Urinary bladder (tissue), 3 donors: ENCODE measurements at regions not wholly inside any gene's neighbourhood (a gene's known extent, or its start where the extent isn't known, plus 50 kb on each side); places are given as distances from the start of the nearest gene placed in this dataset.
"Not testable (repeated sequence)": the region's sequence is repeated elsewhere in the genome, so short reads cannot be mapped to it uniquely, and the experiment has no call there.

Experiments used
- DNase-seq: peaks from one replicate; pipeline ENCODE4 v3.0.0-alpha.2; 2015; ENCODE audit errors: extremely low spot score
- H3K27ac ChIP-seq: one replicate; pipeline ENCODE4 v1.5.1; 2013; ENCODE audit warnings: low read depth, mild to moderate bottlenecking, moderate library complexity
- H3K36me3 ChIP-seq: one replicate; pipeline ENCODE4 v1.6.1; 2013; ENCODE audit warnings: mild to moderate bottlenecking, moderate library complexity; ENCODE audit not compliant: insufficient read depth
- H3K4me1 ChIP-seq: one replicate; pipeline ENCODE4 v1.6.1; 2013; ENCODE audit warnings: mild to moderate bottlenecking, moderate library complexity; ENCODE audit not compliant: insufficient read depth
- H3K4me3 ChIP-seq: one replicate; pipeline ENCODE4 v1.5.1; 2013; ENCODE audit warnings: low read depth, low read length
- WGBS: extraction: QIAGEN DNeasy Blood & Tissue Kit; methylation state at CpG from one replicate; pipeline ENCODE4 v1.1.7; 2013; 5-methylcytosine and 5-hydroxymethylcytosine counted together
- donor health status: healthy with polysubstance abuse.
- donor health status: healthy.

DNA sequence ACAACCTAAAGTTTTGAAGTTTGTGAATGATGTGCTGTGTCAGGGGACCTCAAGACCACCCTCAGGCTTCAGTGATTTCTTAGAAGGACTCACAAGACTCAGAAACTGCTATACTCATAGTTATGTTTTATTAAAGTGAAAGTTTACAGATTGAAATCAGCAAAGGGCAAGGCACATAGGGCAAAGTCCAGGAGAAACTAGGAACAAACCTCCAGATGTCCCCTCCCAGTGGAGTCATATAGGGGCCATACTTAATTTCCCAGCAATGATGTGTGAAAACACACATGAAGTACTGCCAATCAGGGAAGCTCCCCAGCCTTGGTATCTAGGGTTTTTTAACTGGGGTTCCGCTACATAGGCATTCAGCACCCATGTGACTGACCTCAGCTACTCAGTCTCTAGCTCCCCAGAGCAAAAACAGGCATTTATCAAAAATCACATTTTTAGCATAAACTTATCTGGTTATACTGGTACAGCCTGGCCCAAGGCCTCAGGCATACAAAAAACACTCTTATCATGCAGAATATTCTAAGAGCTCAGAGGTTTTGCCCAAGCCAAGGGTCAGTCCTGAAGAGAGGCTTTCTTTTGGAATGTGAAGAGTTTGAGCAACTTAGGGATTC is 74.7 kb upstream of the ANKRD55 start:
- DNase-seq: no peak
- H3K36me3 ChIP-seq: no peaks in the 10 kb centered on the region
- 100% methylated on average over 1 of the region's 1 CpG for WGBS
- no peak overlapping the region for H3K4me3 ChIP-seq
- H3K27ac ChIP-seq: no peak overlapping the region
- H3K4me1 ChIP-seq: no peaks in the 10 kb centered on the region

DNA sequence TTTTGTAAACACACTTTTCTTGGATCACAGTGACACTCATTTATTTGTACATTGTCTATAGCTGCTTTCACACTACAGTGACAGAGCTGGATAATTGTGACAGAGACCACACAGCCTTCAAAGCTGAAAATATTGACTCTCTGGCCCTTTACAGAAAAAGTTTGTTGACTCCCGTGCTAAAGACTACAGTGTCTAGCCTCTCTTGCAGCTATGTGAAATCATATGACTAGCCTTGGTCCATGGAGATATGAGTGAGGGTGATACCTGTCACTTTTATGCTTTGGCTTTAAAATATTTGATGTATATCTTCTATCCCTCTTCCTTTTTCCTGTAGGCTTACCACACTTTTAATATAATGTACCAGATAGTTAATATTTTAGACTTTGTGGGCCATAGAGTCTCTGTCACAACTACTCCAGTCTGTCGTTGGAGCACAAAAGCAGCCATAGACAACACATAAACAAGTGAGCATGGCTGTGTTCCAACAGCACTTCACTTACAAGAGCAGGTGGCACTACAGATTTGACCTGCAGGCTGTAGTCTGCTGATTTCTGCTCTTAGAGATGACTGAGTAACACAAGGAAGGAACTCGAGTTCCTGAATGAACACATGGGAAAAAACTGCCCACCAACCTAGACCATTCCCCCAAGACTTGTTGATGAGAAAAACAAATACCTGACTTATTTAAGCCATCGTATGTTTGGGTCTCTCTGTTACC is 73.5 kb upstream of the ANKRD55 start:
- H3K4me1 ChIP-seq: no peaks in the 10 kb centered on the region
- no peak overlapping the region for H3K4me3 ChIP-seq
- 90% methylated on average over 4 of the region's 4 CpGs for WGBS
- H3K36me3 ChIP-seq: no peaks in the 10 kb centered on the region
- no peak overlapping the region for H3K27ac ChIP-seq
- no peak for DNase-seq

DNA sequence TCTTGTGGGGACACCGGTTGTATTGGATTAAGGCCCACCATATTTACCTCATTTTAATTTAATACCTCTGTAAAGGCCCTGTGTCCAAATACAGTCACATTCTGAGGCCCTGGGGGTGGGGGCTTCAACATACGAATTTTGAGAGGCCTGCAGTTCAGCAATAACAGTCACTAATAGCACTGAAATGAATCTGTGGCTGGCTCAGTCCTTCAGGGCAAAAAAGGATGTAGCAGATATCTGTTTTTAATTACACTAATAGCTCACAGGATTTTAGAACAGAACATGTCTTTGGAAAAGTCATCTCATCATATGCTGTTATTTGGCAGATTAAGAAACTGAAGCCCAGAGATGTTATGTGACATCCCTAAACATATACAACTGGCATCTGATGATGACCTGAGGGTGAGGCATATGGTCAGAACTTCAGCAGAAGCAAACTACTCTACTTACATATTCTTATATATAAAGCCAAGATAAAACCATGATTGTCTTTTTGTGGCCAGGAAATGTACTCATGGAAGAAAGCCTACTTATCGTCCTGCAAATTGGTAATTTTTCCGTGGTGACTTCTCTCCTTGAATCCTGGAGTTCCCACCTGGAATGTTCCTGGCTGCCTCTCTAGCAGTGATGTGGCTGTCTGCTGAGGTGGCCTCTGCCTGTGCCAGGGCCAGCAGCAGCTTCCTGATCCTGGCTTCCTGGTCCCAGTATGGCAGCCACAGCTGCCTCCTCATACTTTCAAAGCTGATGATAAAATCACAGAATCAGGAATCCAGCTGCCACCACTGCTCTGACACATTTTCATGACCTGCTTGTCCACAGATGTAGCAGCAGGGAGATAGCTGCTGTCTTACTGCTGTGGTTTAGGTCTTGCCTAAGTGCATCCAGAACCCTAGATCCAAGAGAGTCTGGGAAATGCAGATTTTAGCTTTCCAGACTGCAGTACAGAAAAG is 72.1 kb upstream of the ANKRD55 start:
- no peaks in the 10 kb centered on the region for H3K4me1 ChIP-seq
- H3K36me3 ChIP-seq: no peaks in the 10 kb centered on the region
- no peak for DNase-seq
- no peak overlapping the region for H3K4me3 ChIP-seq
- WGBS: 87% methylated on average over 4 of the region's 4 CpGs
- no peak overlapping the region for H3K27ac ChIP-seq

DNA sequence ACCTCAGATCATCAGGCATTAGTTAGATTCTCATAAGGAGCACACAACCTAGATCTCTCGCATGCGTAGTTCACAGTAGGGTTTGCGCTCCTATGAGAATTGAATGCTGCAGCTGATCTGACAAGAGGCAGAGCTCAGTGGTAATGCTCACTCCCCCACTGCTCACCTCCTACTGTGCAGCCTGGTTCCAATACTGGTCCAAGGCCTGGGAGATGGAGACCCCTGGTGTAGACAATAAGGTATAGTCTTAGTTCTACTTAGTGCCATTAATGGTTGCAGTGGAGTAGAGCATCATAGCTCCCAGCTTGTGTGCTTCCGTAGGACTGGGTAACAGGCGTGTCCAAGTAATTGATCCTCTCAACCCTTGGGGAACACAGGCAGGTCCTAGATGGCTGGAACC is 70.4 kb upstream of the ANKRD55 start:
- Histone ChIP-seq H3K36me3 (no peaks in the 10 kb centered on the region), H3K27ac (no peak overlapping the region), H3K4me3 (no peak overlapping the region), H3K4me1 (no peaks in the 10 kb centered on the region)
- WGBS: over 99% methylated on average over 5 of the region's 5 CpGs
- no peak for DNase-seq

DNA sequence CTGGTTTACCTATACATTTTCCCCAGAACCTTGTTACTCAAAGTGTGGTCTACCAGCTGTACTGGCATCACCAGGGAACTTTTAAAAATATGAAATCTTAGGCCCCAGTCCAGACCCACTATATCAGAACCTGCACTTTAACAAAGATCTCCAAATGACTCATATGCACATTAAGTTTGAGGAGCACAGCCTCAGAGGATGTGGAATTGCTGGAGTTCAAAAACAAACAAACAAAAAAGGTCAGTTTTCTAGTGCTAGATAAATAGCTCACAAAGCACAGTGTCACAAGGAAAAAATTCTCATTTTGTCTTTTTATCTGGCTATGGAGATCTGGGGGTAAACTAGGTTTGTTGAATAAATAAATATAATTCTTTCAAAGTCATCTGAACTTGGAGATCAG is 68.9 kb upstream of the ANKRD55 start:
- no peaks in the 10 kb centered on the region for H3K36me3 ChIP-seq

DNA sequence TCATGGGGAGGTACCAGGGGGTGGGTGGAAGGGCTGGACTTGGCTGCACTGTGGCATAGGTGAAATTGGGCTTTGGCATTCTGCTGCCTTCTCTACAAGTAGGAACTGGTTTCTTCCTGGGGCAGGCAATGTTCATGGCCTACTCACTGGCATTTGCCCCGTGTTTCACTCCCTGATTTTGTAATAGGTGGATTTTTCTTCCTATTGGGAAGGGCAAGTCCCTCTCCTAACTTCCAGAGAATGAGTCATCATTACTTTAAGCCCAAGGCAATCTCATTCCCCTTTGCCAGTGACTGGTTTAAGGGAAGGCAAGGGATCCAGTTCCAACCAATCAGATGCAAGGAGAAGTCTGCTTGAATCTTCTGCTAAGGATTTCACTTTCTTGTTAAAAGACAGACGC is 67.9 kb upstream of the ANKRD55 start:
- WGBS: 95% methylated on average over 2 of the region's 2 CpGs
- Histone ChIP-seq H3K4me1 (no peaks in the 10 kb centered on the region), H3K4me3 (no peak overlapping the region), H3K36me3 (no peaks in the 10 kb centered on the region), H3K27ac (no peak overlapping the region)
- DNase-seq: no peak

More for the DNA sequence above, 68.9 kb upstream of the ANKRD55 start:
- Histone ChIP-seq H3K27ac (no peak overlapping the region), H3K4me1 (no peaks in the 10 kb centered on the region), H3K4me3 (no peak overlapping the region)
- no peak for DNase-seq

DNA sequence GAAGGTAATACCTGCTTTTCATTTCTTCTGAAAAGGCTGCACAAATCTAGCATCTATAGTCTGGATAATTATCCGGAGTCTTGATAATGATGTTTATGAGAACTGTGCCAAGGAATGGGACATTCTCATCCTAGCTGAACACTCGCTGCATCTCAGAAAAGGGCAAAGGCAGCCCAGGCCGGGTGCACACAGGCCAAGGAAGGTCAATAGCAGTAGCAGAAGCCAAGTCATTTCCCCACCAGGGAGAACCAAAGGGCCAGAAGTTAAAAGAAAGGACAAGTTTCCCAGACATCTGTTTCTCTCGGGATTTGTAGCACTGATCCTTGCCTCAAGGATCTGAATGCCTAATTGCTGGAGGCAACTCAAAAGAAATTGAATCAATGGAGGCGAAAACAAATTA is 66.1 kb upstream of the ANKRD55 start:
- DNase-seq: no peak
- no peak overlapping the region for H3K27ac ChIP-seq
- WGBS: 60% methylated on average over 5 of the region's 5 CpGs
- H3K4me3 ChIP-seq: no peak overlapping the region
- no peaks in the 10 kb centered on the region for H3K4me1 ChIP-seq
- H3K36me3 ChIP-seq: no peaks in the 10 kb centered on the region

DNA sequence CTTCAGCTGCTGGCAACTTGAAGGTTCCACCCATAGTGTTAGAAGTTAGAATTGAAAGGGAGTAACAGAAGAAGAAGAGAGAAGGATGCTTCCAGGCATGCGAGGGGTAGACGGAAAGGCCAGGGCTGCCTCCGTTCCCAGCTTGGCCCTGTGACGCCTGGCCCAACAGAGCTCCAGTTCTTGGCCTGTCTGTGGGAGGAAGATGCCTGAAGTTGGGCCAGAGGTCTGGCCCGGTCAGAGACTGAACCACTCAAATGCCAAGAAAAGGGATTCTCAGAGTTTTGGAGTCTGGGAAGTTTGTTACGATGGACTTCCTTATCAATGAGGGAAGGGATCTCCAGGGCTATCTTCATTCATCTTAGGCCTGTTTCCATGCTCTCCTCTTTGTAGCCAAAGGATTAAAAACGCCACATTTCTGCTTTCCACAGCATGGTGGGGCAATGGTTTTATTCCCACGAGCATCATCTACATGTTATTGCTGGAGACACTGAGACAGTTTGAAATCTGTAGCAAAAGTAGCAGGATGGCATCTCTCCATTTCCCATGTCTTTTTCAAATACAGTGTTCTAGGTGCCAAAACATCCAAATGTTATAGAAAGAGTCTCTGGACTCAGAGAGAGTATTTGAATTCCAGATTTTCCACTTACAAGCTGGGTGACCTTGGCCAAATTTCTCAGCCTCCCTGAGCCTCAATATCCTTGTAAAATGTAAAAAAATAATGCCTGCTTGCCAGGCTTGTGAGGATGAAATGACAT is 65.4 kb upstream of the ANKRD55 start:
- no peak for DNase-seq
- WGBS: 69% methylated on average over 8 of the region's 8 CpGs

DNA sequence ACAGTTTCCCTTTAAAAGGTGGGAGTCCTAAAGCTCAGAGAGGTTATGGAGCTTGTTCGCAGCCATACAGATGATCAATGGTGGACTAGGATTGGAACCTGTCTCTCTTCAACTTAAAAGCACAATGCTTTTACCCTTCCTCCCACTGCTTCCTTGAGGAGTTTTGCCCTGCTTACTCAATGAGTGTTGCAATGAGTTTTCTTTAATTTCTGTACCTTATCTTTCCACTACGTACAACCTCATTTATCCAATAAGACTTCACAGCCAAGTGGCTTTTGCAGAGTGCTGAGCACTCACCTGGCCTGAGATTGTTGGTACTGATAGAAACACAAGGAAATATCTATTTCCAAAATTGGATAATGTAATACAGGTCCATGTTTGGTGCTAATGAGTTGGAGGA is 64.7 kb upstream of the ANKRD55 start:
- Histone ChIP-seq H3K27ac (no peak overlapping the region), H3K4me1 (no peaks in the 10 kb centered on the region), H3K36me3 (no peaks in the 10 kb centered on the region), H3K4me3 (no peak overlapping the region)
- DNase-seq: no peak
- 66% methylated on average over 2 of the region's 2 CpGs for WGBS

More for the DNA sequence above, 65.4 kb upstream of the ANKRD55 start:
- H3K4me1 ChIP-seq: no peaks in the 10 kb centered on the region
- H3K27ac ChIP-seq: no peak overlapping the region
- H3K4me3 ChIP-seq: no peak overlapping the region
- no peaks in the 10 kb centered on the region for H3K36me3 ChIP-seq

DNA sequence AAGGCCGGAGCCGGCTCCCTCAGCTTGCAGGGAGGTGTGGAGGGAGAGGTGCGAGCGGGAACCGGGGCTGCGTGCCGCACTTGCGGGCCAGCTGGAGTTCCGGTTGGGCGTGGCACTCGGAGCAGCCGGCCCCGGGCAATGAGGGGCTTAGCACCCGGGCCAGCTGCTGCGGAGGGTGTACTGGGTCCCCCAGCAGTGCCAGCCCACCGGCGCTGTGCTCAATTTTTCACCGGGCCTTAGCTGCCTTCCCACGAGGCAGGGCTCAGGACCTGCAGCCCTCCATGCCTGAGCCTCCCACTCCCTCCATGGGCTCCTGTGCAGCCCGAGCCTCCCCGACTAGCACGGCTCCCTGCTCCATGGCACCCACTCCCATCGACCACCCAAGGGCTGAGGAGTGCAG is 62.2 kb upstream of the ANKRD55 start:
- H3K4me3 ChIP-seq, H3K4me1 ChIP-seq, DNase-seq, H3K27ac ChIP-seq, H3K36me3 ChIP-seq: not testable (repeated sequence)
- WGBS: 96% methylated on average over 23 of the region's 23 CpGs

DNA sequence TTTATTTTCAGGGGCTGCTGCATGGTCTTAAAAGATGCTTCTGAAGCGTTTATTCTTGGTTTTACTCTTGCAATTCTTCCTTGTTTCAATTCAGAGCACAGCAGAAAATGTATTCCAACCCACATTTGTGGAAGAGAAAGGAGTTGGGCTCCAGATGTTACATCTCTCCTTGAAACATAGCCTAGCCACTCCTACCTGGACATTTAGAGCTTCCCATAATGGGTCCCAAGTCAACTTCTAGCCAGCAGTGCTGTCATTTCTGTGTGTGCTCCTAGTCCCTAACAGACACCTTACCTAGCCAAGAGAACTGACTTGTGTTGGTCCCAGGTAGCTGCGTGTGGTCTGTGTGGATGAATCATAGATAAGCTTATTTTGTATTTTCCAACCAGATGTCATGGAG is 61.2 kb upstream of the ANKRD55 start:
- 90% methylated on average over 2 of the region's 2 CpGs for WGBS
- H3K27ac ChIP-seq: no peak overlapping the region

DNA sequence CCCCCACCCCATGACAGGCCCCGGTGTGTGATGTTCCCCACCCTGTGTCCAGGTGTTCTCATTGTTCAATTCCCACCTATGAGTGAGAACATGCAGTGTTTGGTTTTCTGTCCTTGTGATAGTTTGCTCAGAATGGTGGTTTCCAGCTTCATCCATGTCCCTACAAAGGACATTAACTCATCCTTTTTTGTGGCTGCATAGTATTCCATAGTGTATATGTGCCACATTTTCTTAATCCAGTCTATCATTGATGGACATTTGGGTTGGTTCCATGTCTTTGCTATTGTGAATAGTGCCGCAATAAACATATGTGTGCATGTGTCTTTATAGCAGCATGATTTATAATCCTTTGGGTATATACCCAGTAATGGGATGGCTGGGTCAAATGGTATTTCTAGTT is 59.7 kb upstream of the ANKRD55 start:
- H3K27ac ChIP-seq, DNase-seq, H3K36me3 ChIP-seq, H3K4me1 ChIP-seq, H3K4me3 ChIP-seq: not testable (repeated sequence)
- 89% methylated on average over 2 of the region's 2 CpGs for WGBS

More for the DNA sequence above, 61.2 kb upstream of the ANKRD55 start:
- no peaks in the 10 kb centered on the region for H3K36me3 ChIP-seq
- no peaks in the 10 kb centered on the region for H3K4me1 ChIP-seq
- DNase-seq: no peak
- no peak overlapping the region for H3K4me3 ChIP-seq

DNA sequence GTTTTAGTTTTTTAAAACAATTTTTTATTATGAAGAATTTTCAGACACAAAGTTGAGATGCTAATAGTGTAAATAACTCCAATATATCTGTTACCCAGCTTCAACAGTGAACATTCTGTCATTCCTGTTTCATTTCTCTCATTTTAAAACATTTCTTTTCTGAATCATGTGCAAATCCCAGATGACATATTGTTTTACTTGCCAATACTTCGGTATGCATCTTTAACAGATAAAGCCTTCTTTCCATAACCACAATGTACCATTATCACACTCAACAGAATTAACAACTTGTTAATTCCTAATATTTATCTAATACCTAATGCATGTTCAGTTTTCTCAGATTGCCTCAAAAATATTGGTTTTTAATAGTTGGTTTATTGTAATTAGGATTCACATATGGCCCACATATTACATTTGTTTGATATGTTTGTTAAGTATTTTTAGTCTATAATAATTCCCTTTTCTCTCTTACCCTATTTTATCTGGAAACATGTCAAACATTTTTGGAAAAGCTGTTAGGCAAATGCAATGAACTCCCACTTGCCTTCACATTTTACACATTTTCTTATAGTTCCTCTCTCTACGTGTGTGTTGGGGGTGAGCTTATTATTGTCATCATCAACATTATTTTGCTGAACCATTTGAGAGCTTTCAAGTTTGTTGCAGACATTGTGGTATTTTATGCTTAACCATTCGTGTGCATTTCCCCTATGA is 58.7 kb upstream of the ANKRD55 start:
- WGBS: 75% methylated on average over 3 of the region's 3 CpGs
- no peaks in the 10 kb centered on the region for H3K4me1 ChIP-seq
- no peak for DNase-seq
- H3K4me3 ChIP-seq: no peak overlapping the region
- no peak overlapping the region for H3K27ac ChIP-seq
- H3K36me3 ChIP-seq: no peaks in the 10 kb centered on the region
